NCI-H2029 treated with DMSO at 0.1 percent for 48 hours (cell line): ENCODE measurements at regions not wholly inside any gene's neighbourhood (a gene's known extent, or its start where the extent isn't known, plus 50 kb on each side); places are given as distances from the start of the nearest gene placed in this dataset.

Experiments used
- DNase-seq: peaks from one replicate; lab custom pipeline; 2025; lab: John Stamatoyannopoulos, UW

- DNase-seq = no peak
Measured at GRCh38 chr14:26855077-26855753, 257.4 kb upstream of the NOVA1 start.

GRCh38 chr14:26856876-26857518 is 259.2 kb upstream of the NOVA1 start:
- DNase-seq = no peak

- DNase-seq = no peak
Measured at GRCh38 chr14:26859483-26859882, 261.6 kb upstream of the NOVA1 start.

GRCh38 chr14:26860111-26860510 is 262.3 kb upstream of the NOVA1 start:
- DNase-seq = no peak

GRCh38 chr14:26863736-26864135 is 265.9 kb upstream of the NOVA1 start:
- DNase-seq = no peak

GRCh38 chr14:26866721-26867120 is 268.9 kb upstream of the NOVA1 start:
- DNase-seq = no peak

- no peak for DNase-seq
Measured at GRCh38 chr14:26867171-26867757, 269.4 kb upstream of the NOVA1 start.

GRCh38 chr14:26870096-26870495 is 272.3 kb upstream of the NOVA1 start:
- DNase-seq = no peak

- no peak for DNase-seq
Measured at GRCh38 chr14:26870722-26871617, 273.1 kb upstream of the NOVA1 start.

- DNase-seq = no peak
Measured at GRCh38 chr14:26872515-26873361, 274.9 kb upstream of the NOVA1 start.

- DNase-seq = no peak
Measured at GRCh38 chr14:26873362-26873960, 275.6 kb upstream of the NOVA1 start.

GRCh38 chr14:26887847-26888246 is 290.0 kb upstream of the NOVA1 start:
- DNase-seq = no peak

GRCh38 chr14:26888592-26888991 is 290.8 kb upstream of the NOVA1 start:
- no peak for DNase-seq

- no peak for DNase-seq
Measured at GRCh38 chr14:26896447-26896846, 298.6 kb upstream of the NOVA1 start.

GRCh38 chr14:26897196-26897595 is 299.4 kb upstream of the NOVA1 start:
- no peak for DNase-seq

GRCh38 chr14:26905229-26905628 is 307.4 kb upstream of the NOVA1 start:
- DNase-seq = no peak

GRCh38 chr14:26913786-26914185 is 316.0 kb upstream of the NOVA1 start:
- no peak for DNase-seq

GRCh38 chr14:26917086-26917485 is 319.3 kb upstream of the NOVA1 start:
- DNase-seq = no peak

- no peak for DNase-seq
Measured at GRCh38 chr14:26925876-26926584, 328.2 kb upstream of the NOVA1 start.

GRCh38 chr14:26926585-26926984 is 328.8 kb upstream of the NOVA1 start:
- DNase-seq = no peak

GRCh38 chr14:26928019-26928418 is 330.2 kb upstream of the NOVA1 start:
- no peak for DNase-seq
